NCI-H1930 (cell line): ENCODE measurements at regions not wholly inside any gene's neighbourhood (a gene's known extent, or its start where the extent isn't known, plus 50 kb on each side); places are given as distances from the start of the nearest gene placed in this dataset.
"Not testable (repeated sequence)": the region's sequence is repeated elsewhere in the genome, so short reads cannot be mapped to it uniquely, and the experiment has no call there.

Experiments
- DNase-seq, 2 experiments: peaks; one replicate each; lab custom pipeline; 2025; lab: John Stamatoyannopoulos, UW

DNA sequence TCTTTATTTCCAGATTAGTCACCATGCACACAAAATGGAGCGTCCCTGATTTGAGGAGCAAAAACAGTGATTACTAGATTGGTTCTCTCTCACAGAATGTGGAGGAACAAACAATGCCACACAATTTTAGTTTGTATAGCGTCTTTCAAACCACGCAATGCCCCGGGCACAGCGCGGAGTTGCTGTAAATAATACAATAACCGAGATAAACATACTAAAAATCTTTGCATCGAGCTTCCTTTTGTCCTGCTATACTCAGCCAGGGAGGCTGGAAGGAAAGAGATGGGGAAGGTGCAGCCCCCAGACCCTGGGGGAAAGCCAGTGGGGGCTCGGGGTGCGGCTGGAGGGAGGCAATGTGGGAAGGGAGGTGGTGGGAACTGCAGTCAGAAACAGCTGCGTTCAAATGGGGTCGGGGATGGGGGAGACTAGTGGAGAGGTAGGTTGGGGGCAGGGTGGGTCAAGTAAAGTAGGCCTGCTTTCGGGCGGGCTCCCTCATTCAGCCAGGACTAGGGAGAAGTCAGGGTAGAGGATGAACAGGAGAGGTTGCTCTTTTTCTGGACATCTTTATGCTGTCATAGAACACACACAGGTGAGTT, 366.3 kb downstream of the RPS6KC1 start:
- DNase-seq, result no peak

GRCh38 chr1:213417846-213418245, 366.8 kb downstream of the RPS6KC1 start:
- no peak for DNase-seq

DNA sequence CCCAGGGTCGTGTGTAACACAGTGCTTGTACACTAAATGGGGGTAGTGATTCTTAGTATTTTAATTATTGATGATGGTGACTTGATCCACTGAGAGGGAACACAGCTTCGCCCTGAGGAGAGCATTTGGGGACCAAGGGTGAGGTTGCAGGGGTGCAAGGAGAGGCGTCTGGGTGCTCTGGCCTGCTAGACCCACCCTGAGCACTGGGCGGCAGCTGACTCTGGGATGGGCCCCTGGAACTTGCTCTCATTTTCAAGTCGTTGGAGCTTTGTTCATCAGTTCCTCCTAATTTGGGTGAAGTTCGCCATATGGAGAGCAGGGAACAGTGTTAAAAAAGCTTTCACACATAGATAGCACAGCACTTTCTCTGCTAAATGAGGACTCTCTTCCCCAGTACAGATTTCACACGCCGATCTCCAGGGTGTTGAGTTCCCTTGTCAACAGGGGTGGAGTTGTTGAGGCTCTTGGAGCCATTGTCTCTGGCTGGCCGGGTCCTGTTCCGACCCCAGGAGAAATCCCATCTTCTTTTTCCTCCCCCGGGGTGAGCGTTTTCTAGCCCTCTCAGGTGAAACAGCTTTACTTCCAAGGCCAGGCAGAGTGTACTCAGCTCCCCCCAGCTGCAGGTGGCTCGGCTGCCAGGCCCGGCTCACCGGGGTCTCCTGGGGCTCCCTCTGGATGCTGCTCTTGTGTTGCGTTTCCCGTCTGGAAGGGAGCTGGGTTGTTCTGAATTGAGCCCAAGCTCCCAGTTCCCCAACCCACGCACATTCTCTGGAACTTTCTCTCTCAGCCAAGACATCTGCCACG, 367.4 kb downstream of the RPS6KC1 start:
- DNase-seq, result no peak

- no peak for DNase-seq
Measured at GRCh38 chr1:213419401-213420030, 368.5 kb downstream of the RPS6KC1 start.

DNA sequence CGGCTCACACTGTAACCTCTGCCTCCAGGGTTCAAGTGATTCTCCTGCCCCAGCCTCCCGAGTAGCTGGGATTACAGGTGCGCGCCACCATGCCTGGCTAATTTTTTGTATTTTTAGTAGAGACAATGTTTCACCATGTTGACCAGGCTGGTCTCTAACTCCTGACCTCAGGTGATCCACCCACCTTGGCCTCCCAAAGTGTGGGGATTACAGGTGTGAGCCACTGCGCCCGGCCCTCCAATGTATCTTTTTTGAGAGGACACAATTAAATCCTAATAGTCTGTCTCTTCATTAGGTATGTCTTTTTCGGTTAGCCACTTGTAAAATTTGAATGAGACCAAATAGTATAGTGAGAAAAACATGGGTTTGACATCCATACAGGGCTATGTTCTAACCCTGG, 370.1 kb downstream of the RPS6KC1 start:
- not testable (repeated sequence) for DNase-seq

GRCh38 chr1:213423041-213423440, 372.0 kb downstream of the RPS6KC1 start:
- no peak for DNase-seq

DNA sequence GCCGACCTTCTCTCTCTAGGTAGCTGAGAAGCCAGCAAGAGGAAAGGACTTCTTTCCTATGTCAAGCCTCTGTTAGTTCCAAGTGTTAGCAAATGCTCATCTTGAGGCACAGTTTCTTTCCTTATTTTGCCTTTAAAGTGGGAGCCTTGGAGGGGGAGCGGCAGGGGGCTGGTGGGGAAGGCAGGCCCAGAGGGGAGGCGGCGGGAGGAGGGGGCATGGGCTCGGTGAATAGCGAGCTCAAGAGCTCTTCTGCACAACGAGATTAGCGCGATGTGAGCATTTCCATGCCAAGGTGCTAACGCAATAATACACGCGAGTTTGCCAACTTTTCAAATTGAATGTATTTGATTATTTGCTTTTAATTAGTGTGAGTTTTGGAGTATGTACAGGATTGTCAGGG, 372.6 kb downstream of the RPS6KC1 start:
- no peak for DNase-seq

DNA sequence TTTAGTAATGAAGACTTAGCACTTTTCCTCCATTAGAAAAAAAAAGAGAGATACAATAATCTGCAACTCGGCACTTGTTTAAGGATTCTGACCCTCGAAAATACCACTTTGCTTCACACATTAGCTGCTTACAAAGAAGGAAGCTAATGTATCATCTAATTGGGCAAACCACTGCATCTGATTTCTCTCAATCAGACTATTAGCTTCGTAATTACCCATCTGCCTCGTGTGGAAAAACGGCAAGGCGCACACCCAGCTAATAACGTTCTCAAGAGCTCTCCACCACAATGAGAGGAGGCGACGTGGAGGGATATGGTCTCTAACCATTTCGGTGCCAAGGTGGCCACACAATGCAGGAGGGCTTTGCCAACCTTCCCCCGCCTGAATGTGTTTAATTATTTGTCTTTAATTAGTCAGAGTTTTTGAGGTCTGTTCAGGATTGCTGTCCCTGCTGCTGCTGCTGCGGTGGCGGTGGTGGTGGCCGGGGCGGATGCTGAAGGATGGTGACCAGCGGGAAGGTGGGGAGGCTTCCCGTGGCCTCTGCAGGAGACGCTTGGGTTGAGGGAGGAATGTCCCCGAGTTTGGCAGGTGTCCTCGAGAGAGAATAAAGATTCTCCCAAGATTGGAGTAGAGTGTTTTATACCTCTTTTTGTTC, 374.5 kb downstream of the RPS6KC1 start:
- DNase-seq, result no peak

- DNase-seq, result no peak
Measured at GRCh38 chr1:213429642-213430041, 378.6 kb downstream of the RPS6KC1 start.

- DNase-seq, result no peak
Measured at GRCh38 chr1:213435715-213436114, 384.7 kb downstream of the RPS6KC1 start.

GRCh38 chr1:213438339-213438738, 387.3 kb downstream of the RPS6KC1 start:
- no peak for DNase-seq

DNA sequence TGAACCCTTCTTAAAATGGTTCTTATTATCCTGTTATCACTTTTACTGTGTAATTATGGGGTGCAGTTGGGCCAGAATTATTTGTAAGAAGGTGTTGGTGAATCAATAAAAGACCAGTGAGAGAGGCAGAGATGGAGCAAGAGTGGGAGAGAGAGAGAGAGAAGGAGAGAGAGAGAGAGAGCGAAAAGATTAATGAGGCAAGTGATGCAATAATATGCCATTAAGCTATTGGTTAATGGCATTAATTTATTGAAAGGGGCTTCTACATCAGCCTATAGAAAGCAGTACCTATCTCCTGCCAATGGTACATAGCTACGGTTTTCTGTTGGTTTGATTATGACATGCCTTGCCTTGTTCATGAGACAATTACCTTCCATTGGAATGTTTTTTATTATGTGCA, 388.7 kb downstream of the RPS6KC1 start:
- DNase-seq, result no peak

DNA sequence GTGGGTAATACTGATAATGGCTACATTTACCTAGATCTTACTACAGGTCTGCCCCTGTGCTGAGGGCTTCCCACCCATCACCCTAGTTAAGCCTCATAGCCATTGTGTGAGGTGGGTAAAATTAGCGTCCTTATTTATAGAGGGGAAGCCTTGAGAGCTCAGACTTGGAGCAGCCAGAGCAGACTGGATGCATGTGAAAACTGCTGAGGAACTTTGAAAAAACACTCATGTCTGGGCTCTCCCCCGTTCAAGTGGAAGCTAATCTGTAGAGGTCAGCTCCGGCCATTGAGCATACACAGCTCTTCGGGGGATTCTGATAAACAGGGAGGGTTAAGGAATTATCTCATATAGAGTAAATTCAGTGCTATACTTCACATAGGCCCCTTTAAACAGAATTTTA, 389.7 kb downstream of the RPS6KC1 start:
- DNase-seq, result no peak

DNA sequence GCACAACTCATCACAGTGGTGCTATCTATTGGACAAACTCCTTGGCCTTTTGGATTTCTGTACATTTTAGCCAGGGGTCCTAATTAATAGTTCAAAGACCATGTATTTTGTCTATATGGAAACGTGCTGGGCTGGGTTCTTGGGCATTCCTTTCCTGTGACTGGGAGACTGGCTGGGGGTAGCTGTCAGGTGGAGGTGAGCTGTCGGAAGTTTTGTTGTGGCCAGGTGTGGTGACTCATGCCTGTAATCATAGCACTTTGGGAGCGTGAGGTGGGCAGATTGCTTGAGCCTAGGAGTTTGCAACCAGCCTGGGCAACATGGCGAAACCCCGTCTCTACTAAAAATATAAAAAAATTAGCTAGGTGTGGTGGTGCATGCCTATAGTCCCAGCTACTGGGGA, 392.4 kb downstream of the RPS6KC1 start:
- DNase-seq, result no peak

DNA sequence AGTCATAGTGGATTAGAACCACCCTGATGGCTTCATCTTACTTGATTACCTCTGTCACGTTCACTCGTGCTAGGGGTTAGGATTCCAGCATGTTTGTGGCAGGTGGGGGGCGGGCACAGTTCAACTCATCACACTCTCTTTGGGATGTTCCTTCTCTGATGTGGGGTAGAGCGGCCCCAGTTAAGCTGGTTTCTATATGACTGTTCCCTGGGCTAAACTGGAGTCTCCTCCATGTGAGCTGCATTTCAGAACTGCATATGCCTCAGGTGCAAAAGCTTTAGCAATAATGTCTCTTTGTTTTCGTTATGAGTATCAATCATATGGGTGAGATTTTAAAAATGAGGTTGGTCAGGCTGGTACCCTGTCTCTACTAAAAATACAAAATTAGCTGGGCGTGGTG, 393.2 kb downstream of the RPS6KC1 start:
- DNase-seq, result no peak

- no peak for DNase-seq
Measured at GRCh38 chr1:213446496-213446895, 395.5 kb downstream of the RPS6KC1 start.

- no peak for DNase-seq
Measured at GRCh38 chr1:213448360-213448759, 397.3 kb downstream of the RPS6KC1 start.

- no peak for DNase-seq
Measured at GRCh38 chr1:213448776-213449175, 397.7 kb downstream of the RPS6KC1 start.

DNA sequence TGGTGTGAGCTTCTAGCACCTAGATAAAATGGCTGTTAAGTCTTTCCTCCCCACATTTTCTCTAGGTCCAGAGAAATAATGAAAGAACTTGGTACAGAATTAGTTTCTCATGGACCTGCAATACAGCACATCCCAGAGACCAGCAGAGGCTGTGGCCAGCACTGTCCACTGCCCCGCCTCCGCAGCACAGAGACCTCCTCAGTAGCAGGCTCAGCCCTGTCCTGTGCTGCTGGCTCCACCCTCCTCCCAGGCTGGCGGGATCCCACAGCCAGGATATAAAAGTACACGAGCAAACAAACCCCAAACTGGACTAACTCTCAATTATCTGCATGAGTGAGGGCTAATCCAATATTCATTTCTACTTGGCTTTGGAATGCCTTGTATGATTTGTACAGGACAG, 401.5 kb downstream of the RPS6KC1 start:
- DNase-seq, result no peak

DNA sequence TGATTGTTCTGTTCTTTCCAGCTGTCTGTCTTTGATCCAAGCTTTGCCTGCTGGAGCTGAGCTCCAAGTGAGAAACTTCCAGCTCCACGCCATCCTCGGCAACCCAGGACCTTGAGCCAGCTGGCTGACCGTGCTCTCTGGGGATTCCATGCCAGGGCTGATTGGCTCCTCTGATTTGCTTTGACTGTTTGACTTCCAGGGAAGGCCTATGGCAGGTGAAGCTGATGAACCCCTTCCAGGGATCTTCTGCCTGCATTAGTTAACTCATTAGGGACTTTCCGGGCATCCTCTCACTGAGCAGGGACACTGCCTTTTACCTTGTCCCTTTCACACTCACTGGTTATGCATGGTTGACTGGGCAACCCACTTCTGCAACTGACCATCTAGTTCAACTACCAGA, 406.1 kb downstream of the RPS6KC1 start:
- no peak for DNase-seq

GRCh38 chr1:213457733-213458132, 406.7 kb downstream of the RPS6KC1 start:
- DNase-seq, result no peak

DNA sequence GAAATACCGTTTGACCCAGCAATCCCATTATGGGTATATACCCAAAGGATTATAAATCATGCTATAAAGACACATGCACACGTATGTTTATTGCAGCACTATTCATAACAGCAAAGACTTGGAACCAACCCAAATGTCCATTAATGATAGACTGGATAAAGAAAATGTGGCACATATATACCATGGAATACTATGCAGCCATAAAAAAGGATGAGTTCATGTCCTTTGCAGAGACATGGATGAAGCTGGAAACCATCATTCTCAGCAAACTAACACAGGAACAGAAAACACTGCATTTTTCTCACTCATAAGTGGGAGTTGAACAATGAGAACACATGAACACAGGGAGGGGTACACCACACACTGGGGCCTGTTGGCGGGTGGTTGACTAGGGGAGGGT, 411.3 kb downstream of the RPS6KC1 start:
- DNase-seq, result not testable (repeated sequence)
